Activated CD8-positive, alpha-beta T cell treated with anti-CD3 and anti-CD28 coated beads, Interleukin-2, amount 10 ng/mL, durations not matched to agents 7 days and 5 days (primary cell): ENCODE measurements at regions not wholly inside any gene's neighbourhood (a gene's known extent, or its start where the extent isn't known, plus 50 kb on each side); places are given as distances from the start of the nearest gene placed in this dataset.
"Not testable (repeated sequence)": the region's sequence is repeated elsewhere in the genome, so short reads cannot be mapped to it uniquely, and the experiment has no call there.

Experiments used
- ATAC-seq: fragments of 150-1000 bp; cut with Tn5 transposase; one replicate; pipeline ENCODE4 v1.10.0; 2021; ENCODE audit warnings: moderate library complexity
- CTCF ChIA-PET: fragments of 350-600 bp; sonication (Branson Sonifier 250); formaldehyde crosslinking; loops from one replicate; lab custom pipeline; 2021; ENCODE audit warnings: antibody characterized with exemption; lab: Charles Lee
- POLR2A ChIA-PET: fragments of 350-600 bp; sonication (Branson Sonifier 250); formaldehyde crosslinking; loops from one replicate; lab custom pipeline; 2021; ENCODE audit warnings: antibody characterized with exemption; lab: Charles Lee
- DNase-seq: peaks from one replicate; pipeline ENCODE4 v3.0.0-alpha.2; 2020
- H3K27ac Mint-ChIP-seq: one replicate; pipeline ENCODE4 v1.8.0; 2021; ENCODE audit warnings: mild to moderate bottlenecking, mixed read lengths
- H3K27me3 Mint-ChIP-seq: one replicate; pipeline ENCODE4 v1.8.0; 2021; ENCODE audit warnings: low read depth, mixed read lengths
- H3K36me3 Mint-ChIP-seq: one replicate; pipeline ENCODE4 v1.8.0; 2021; ENCODE audit warnings: low read depth, mixed read lengths
- H3K4me1 Mint-ChIP-seq: one replicate; pipeline ENCODE4 v1.8.0; 2021; ENCODE audit warnings: low read depth, mixed read lengths
- H3K4me3 Mint-ChIP-seq: one replicate; pipeline ENCODE4 v1.8.0; 2021; ENCODE audit warnings: mild to moderate bottlenecking, mixed read lengths
- H3K9me3 Mint-ChIP-seq: one replicate; pipeline ENCODE4 v1.8.0; 2022; ENCODE audit warnings: mixed read lengths; ENCODE audit not compliant: insufficient read depth

GRCh38 chr2:194822657-194823056, 834.4 kb upstream of the SLC39A10 start:
- no peaks in the 10 kb centered on the region for H3K27me3 Mint-ChIP-seq
- no peak overlapping the region for H3K4me3 Mint-ChIP-seq
- no peak for ATAC-seq
- H3K9me3 Mint-ChIP-seq = no peaks in the 10 kb centered on the region
- no peak for DNase-seq
- ChIA-PET CTCF (no interaction called here), POLR2A (no interaction called here)
- no peaks in the 10 kb centered on the region for H3K36me3 Mint-ChIP-seq
- no peak overlapping the region for H3K27ac Mint-ChIP-seq
- H3K4me1 Mint-ChIP-seq = no peaks in the 10 kb centered on the region

DNA sequence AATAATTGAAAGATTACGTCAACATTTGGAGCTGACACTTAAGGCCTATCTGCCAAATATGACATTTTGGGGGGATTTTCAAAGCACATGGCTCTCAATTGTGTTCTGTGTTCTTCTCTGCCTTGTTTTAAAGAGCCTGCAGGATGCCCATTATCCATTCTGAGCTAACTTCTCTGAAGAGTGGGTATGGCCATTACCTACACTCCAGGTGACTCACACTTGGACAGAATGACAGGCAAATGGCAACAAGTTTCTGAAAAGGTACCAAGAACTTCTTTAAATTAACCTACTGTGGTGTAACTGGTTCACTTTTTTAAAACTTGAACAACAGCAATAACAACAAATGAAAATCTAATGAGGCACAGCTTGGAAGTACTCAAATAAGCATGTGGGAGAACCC, 834.9 kb upstream of the SLC39A10 start:
- CTCF ChIA-PET = no interaction called here
- POLR2A ChIA-PET = no interaction called here
- H3K27me3 Mint-ChIP-seq = no peaks in the 10 kb centered on the region
- no peaks in the 10 kb centered on the region for H3K4me1 Mint-ChIP-seq
- H3K4me3 Mint-ChIP-seq = no peak overlapping the region
- ATAC-seq (no peak), DNase-seq (no peak)
- no peaks in the 10 kb centered on the region for H3K36me3 Mint-ChIP-seq
- no peaks in the 10 kb centered on the region for H3K9me3 Mint-ChIP-seq
- H3K27ac Mint-ChIP-seq = no peak overlapping the region

DNA sequence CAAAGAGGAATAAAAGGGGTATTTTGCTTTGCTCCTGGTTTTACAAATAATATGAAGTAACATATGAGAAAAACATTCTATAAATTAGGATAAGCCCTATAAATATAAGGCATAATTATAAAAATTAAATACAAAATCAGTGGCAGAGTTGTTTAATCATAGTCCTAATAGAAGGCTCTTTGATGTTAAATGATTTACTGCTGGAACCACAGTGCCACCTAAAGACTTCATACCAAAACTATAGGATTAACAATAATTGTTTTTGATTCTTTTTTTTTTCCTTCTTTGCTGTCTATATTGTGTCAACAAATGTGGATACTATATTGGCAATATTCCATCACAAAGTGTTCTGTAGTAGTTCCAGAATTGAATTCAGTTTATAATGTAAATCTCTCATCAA, 837.7 kb upstream of the SLC39A10 start:
- Mint-ChIP-seq H3K27me3 (no peaks in the 10 kb centered on the region), H3K36me3 (no peaks in the 10 kb centered on the region), H3K4me3 (no peak overlapping the region), H3K27ac (no peak overlapping the region), H3K9me3 (no peaks in the 10 kb centered on the region), H3K4me1 (no peaks in the 10 kb centered on the region)
- DNase-seq = no peak
- POLR2A ChIA-PET = no interaction called here
- CTCF ChIA-PET = no interaction called here
- ATAC-seq = no peak

DNA sequence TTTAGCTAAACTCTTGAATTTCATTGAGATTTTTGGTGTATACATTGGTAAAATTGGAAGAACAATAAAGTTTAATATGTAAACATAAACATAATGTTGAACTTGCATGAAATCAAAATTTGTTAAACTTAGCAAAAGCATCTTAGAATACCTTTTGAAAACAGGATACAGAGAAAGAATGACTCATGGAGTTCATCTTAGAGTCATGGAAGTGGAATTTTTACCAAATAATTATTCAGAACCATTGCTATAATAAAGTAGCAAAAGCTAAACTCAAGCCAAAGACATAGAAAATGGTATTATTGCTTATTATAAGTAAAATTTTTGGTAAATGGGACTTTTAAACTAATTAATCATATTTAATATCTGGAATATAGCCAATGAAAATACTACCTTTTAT, 841.6 kb upstream of the SLC39A10 start:
- Mint-ChIP-seq H3K4me1 (no peaks in the 10 kb centered on the region), H3K27ac (no peak overlapping the region), H3K4me3 (no peak overlapping the region), H3K27me3 (no peaks in the 10 kb centered on the region), H3K9me3 (no peaks in the 10 kb centered on the region), H3K36me3 (no peaks in the 10 kb centered on the region)
- ChIA-PET CTCF (no interaction called here), POLR2A (no interaction called here)
- no peak for ATAC-seq
- DNase-seq = no peak

DNA sequence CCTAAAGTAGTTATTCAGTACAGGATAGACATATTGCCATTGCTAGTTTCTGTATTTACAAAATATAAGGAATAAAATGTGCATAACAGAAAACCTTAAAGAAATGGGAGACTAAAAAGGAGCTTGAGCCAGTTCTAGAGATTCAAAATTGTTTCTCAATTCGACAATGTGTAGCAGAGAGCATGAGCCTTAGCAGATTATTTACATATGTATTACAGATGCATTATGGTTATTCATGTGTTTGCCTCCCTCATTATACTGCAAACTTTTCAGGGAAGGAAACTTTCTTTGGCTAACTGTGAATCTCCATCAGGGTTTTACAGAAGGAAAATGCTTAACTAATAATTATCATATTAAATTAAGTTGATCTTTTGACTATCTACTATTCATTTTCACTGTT, 854.4 kb upstream of the SLC39A10 start:
- H3K36me3 Mint-ChIP-seq = no peaks in the 10 kb centered on the region
- ATAC-seq (no peak), DNase-seq (no peak)
- H3K27ac Mint-ChIP-seq = no peak overlapping the region
- ChIA-PET CTCF (no interaction called here), POLR2A (no interaction called here)
- H3K4me1 Mint-ChIP-seq = no peaks in the 10 kb centered on the region
- no peaks in the 10 kb centered on the region for H3K27me3 Mint-ChIP-seq
- H3K9me3 Mint-ChIP-seq = no peaks in the 10 kb centered on the region
- H3K4me3 Mint-ChIP-seq = no peak overlapping the region

DNA sequence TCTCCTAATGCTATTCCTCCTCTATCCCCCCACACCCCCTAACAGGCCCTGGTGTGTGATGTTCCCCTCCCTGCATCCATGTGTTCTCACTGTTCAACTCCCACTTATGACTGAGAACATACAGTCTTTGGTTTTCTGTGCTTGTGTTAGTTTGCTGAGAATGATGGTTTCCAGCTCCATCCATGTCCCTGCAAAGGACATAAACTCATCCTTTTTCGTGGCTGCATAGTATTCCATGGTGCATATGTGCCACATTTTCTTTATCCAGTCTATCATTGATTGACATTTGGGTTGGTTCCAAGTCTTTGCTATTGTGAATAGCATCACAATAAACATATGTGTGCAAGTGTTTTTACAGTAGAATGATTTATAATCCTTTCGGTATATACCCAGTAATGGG, 870.0 kb upstream of the SLC39A10 start:
- H3K4me1 Mint-ChIP-seq, CTCF ChIA-PET, POLR2A ChIA-PET, H3K4me3 Mint-ChIP-seq, H3K27ac Mint-ChIP-seq, H3K27me3 Mint-ChIP-seq, H3K36me3 Mint-ChIP-seq, ATAC-seq, DNase-seq, H3K9me3 Mint-ChIP-seq: not testable (repeated sequence)

GRCh38 chr2:194771394-194771793, 885.6 kb upstream of the SLC39A10 start:
- ATAC-seq, DNase-seq, H3K36me3 Mint-ChIP-seq, H3K4me3 Mint-ChIP-seq, H3K4me1 Mint-ChIP-seq, H3K27me3 Mint-ChIP-seq, H3K9me3 Mint-ChIP-seq, POLR2A ChIA-PET, CTCF ChIA-PET, H3K27ac Mint-ChIP-seq: not testable (repeated sequence)

DNA sequence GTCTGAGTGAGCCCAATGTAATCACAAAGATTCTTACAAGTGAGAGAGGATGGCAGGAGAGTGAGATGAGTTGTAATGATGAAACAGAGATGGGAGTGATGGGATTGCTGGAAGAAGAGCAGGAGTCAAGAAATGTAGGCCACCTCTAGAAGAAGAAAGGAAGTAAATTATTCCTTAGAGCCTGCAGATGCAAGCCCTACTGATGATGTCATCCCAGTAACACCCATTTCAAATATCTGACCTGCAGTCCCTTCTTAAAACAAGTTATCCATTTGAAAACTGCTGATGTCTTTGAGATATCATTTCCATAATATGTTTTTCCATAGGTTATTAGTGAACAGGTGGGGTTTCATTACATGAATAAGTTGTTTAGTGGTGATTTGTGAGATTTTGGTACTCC, 888.0 kb upstream of the SLC39A10 start:
- Mint-ChIP-seq H3K27me3 (no peaks in the 10 kb centered on the region), H3K9me3 (peaks cover 5% of the 10 kb centered on the region), H3K27ac (no peak overlapping the region), H3K4me3 (no peak overlapping the region), H3K4me1 (no peaks in the 10 kb centered on the region), H3K36me3 (no peaks in the 10 kb centered on the region)
- DNase-seq (no peak), ATAC-seq (no peak)
- ChIA-PET CTCF (no interaction called here), POLR2A (no interaction called here)

DNA sequence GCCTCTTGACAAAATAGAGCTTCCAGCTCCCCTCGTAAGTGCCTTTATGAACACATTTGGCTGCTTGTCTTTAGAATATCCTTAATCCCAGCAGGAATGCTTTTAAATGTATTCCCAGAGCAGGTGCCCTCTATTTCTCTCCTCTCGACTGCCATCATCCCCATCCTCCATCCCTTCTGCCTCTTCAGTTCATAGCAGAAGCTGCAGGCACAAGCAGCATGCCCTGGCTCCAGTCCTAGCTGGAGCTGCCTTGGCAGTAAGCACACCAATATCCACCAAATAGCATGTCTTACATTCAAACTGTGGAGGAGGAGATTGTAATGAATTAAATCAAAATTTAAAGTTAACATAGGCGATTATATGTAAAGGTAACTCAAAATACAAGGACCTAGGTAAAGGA, 891.3 kb upstream of the SLC39A10 start:
- no peaks in the 10 kb centered on the region for H3K27me3 Mint-ChIP-seq
- no peaks in the 10 kb centered on the region for H3K9me3 Mint-ChIP-seq
- H3K4me3 Mint-ChIP-seq = no peak overlapping the region
- no peaks in the 10 kb centered on the region for H3K4me1 Mint-ChIP-seq
- ChIA-PET CTCF (no interaction called here), POLR2A (no interaction called here)
- DNase-seq (no peak), ATAC-seq (no peak)
- no peaks in the 10 kb centered on the region for H3K36me3 Mint-ChIP-seq
- H3K27ac Mint-ChIP-seq = no peak overlapping the region

DNA sequence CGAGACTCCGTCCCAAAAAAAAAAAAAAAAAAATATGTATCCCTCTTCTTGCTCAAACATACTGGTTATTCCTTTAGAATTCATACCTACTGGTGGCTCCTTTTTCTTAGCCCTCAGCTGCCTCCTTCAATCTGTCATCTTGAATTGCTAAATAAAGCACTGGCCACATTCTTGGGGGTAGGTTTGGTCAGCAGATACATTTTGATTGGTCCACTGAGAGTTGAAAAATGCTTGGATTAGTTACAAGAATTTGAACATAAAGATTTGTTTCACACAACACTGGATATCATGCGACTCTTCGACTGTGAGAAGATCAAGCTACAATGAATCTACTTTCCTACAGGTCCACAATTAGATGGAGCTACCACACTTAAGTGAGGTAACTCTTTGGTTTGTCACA, 906.1 kb upstream of the SLC39A10 start:
- Mint-ChIP-seq H3K27me3 (no peaks in the 10 kb centered on the region), H3K27ac (no peak overlapping the region)
- no peak for DNase-seq

DNA sequence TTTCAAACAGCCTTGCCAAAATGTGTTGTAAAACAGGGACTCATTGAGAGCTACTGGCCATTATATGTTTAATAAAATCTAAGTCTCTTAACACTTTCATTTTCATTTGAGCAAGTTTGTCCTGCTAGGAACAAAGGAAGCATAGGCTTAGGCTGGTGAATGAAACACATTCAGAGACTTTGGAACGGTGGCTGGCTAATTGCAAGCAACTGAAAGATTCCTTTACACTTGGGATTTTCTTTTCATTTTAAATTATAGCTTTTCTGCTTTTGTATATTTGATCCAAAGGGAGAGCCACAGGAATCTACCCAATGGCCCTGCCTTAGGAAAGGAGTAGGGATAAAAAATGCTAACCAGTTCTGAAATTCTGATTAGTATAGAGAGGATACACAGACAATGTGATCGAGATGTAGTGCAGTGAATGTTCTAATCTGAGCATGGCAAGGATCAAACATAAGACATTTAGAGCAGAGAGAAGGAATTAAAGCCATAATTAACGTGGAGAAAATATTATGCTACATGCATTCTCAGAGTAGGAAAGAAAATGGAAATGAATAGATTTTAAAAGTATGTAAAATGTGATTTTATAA, 911.4 kb upstream of the SLC39A10 start:
- Mint-ChIP-seq H3K36me3 (no peaks in the 10 kb centered on the region), H3K9me3 (no peaks in the 10 kb centered on the region), H3K4me1 (no peaks in the 10 kb centered on the region), H3K27me3 (no peaks in the 10 kb centered on the region), H3K4me3 (no peak overlapping the region), H3K27ac (no peak overlapping the region)
- DNase-seq = no peak
- ChIA-PET POLR2A (no interaction called here), CTCF (no interaction called here)
- no peak for ATAC-seq

More for the DNA sequence above, 906.1 kb upstream of the SLC39A10 start:
- no peaks in the 10 kb centered on the region for H3K36me3 Mint-ChIP-seq
- POLR2A ChIA-PET = no interaction called here
- H3K4me1 Mint-ChIP-seq = no peaks in the 10 kb centered on the region
- H3K9me3 Mint-ChIP-seq = no peaks in the 10 kb centered on the region
- H3K4me3 Mint-ChIP-seq = no peak overlapping the region
- ATAC-seq = no peak
- CTCF ChIA-PET = no interaction called here

DNA sequence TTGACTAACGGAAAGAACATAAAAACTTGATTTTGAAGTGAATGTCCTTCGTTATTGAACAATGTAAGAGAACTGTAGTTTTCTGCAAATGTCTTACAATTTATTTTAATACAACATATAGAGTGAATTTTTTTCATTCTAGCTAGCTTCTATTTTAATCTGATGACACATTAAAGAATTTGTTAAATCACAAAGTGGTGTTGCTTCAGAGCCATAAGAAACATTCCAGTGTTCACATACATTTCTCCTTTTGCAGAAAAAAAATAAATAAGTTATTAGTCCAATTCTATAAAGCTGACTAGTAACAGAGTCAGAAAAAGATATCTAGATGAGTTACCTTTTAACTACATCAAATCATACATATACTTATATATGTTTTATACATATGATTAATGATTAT, 914.3 kb upstream of the SLC39A10 start:
- H3K4me1 Mint-ChIP-seq = no peaks in the 10 kb centered on the region
- H3K4me3 Mint-ChIP-seq = no peak overlapping the region
- ATAC-seq = no peak
- POLR2A ChIA-PET = no interaction called here
- H3K36me3 Mint-ChIP-seq = no peaks in the 10 kb centered on the region
- DNase-seq = no peak
- H3K9me3 Mint-ChIP-seq = no peaks in the 10 kb centered on the region
- no peaks in the 10 kb centered on the region for H3K27me3 Mint-ChIP-seq
- CTCF ChIA-PET = no interaction called here
- no peak overlapping the region for H3K27ac Mint-ChIP-seq

- no peaks in the 10 kb centered on the region for H3K27me3 Mint-ChIP-seq
- no peaks in the 10 kb centered on the region for H3K4me1 Mint-ChIP-seq
- ChIA-PET CTCF (no interaction called here), POLR2A (no interaction called here)
- H3K27ac Mint-ChIP-seq = no peak overlapping the region
- DNase-seq (no peak), ATAC-seq (no peak)
- H3K9me3 Mint-ChIP-seq = no peaks in the 10 kb centered on the region
- H3K4me3 Mint-ChIP-seq = no peak overlapping the region
- no peaks in the 10 kb centered on the region for H3K36me3 Mint-ChIP-seq
Measured at GRCh38 chr2:194739217-194739616, 917.8 kb upstream of the SLC39A10 start.
